ENCODE measurements at regions not wholly inside any gene's neighbourhood (a gene's known extent, or its start where the extent isn't known, plus 50 kb on each side); places are given as distances from the start of the nearest gene placed in this dataset.
"Not testable (repeated sequence)": the region's sequence is repeated elsewhere in the genome, so short reads cannot be mapped to it uniquely, and the experiment has no call there.

DNA sequence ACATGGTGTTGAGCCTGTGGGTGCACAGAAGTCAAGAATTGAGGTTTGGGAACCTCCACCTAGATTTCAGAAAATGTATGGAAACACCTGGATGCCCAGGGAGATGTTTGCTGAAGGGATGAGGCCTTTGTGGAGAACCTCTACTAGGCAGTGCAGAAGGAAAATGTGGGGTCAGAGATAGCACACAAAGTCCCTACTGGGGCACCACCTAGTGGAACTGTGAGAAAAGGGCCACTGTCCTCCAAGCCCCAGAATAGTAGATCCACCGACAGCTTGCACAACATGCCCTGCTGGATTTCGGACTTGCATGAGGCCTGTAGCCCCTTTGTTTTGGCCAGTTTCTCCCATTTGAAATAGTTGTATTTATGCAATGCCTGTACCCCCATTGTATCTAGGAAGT, 2027.3 kb downstream of the PCDH9 start:
- H3K4ac ChIP-seq (ENCODE audit: low read depth, low read length); H3K27ac Mint-ChIP-seq; H3K9me3 ChIP-seq (ENCODE audit: control insufficient read depth, low read depth, low read length); H4K5ac ChIP-seq (ENCODE audit: insufficient read length, low read depth, low read length); H3K4me3 Mint-ChIP-seq; H2BK15ac ChIP-seq (ENCODE audit: low read depth, low read length); H3K27me3 ChIP-seq (ENCODE audit: insufficient read depth, low read length); H2AK5ac ChIP-seq (ENCODE audit: insufficient read length, low read length); H4K20me1 ChIP-seq (ENCODE audit: control insufficient read depth, insufficient read depth, insufficient read length); H3K27ac ChIP-seq (ENCODE audit: insufficient read length, low read depth, low read length); DNase-seq; H3K23me2 ChIP-seq (ENCODE audit: insufficient read length, low read depth, low read length, poor library complexity, severe bottlenecking); H2BK120ac ChIP-seq (ENCODE audit: low read depth, low read length, poor library complexity, severe bottlenecking); H2AFZ ChIP-seq (ENCODE audit: low read length); H3K9ac ChIP-seq (ENCODE audit: extremely low read depth, insufficient read length, low read length); H4K91ac ChIP-seq (ENCODE audit: insufficient read length, low read depth, low read length); H3K4me1 Mint-ChIP-seq; H3K56ac ChIP-seq (ENCODE audit: insufficient read length, low read depth, low read length); H3K27me3 Mint-ChIP-seq (ENCODE audit: low read depth); H3K14ac ChIP-seq (ENCODE audit: insufficient read depth, low read length); H2BK5ac ChIP-seq (ENCODE audit: insufficient read length, low read length); H3K79me1 ChIP-seq (ENCODE audit: insufficient read depth, low read depth, low read length, poor library complexity, severe bottlenecking); H2BK20ac ChIP-seq (ENCODE audit: low read depth, low read length, poor library complexity, severe bottlenecking); H2BK12ac ChIP-seq (ENCODE audit: insufficient read length, low read depth, low read length); H4K8ac ChIP-seq (replicated peaks; ENCODE audit: insufficient read length, low read depth, low read length); H3K23ac ChIP-seq (ENCODE audit: insufficient read length, low read depth, low read length); H3K4me1 ChIP-seq (ENCODE audit: insufficient read depth, low read length); H3K79me2 ChIP-seq (ENCODE audit: insufficient read depth, low read length); H3K18ac ChIP-seq (ENCODE audit: insufficient read length, low read depth, low read length); H3K4me2 ChIP-seq (ENCODE audit: insufficient read depth, insufficient read length, low read length); H3T11ph ChIP-seq (ENCODE audit: low read length): not testable (repeated sequence)
- H3K9me3 Mint-ChIP-seq, result peaks cover 17 to 32% of the 10 kb centered on the region in 2 experiments
- no CpG with 5 or more reads among the region's 2 CpGs for WGBS (ENCODE audit: extremely low coverage, insufficient read length, low lambda C conversion rate)
- TF ChIP-seq, protein P1, sequence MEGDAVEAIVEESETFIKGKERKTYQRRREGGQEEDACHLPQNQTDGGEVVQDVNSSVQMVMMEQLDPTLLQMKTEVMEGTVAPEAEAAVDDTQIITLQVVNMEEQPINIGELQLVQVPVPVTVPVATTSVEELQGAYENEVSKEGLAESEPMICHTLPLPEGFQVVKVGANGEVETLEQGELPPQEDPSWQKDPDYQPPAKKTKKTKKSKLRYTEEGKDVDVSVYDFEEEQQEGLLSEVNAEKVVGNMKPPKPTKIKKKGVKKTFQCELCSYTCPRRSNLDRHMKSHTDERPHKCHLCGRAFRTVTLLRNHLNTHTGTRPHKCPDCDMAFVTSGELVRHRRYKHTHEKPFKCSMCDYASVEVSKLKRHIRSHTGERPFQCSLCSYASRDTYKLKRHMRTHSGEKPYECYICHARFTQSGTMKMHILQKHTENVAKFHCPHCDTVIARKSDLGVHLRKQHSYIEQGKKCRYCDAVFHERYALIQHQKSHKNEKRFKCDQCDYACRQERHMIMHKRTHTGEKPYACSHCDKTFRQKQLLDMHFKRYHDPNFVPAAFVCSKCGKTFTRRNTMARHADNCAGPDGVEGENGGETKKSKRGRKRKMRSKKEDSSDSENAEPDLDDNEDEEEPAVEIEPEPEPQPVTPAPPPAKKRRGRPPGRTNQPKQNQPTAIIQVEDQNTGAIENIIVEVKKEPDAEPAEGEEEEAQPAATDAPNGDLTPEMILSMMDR (conservative IDR thresholded peaks at IDR 0.05), result peak; percentile 35; the same call in 2 of the 3 replicates
- peaks cover 19 to 22% (median 20%) of the 10 kb centered on the region in 3 experiments for H3K36me3 Mint-ChIP-seq (ENCODE audit: insufficient read depth in 1 of 3, low read depth in 3 of 3)
